HepG2 (cell line): ENCODE measurements at regions not wholly inside any gene's neighbourhood (a gene's known extent, or its start where the extent isn't known, plus 50 kb on each side); places are given as distances from the start of the nearest gene placed in this dataset.

Experiments
- AHR ChIP-seq: IDR thresholded peaks from 2 replicates; pipeline ENCODE4 v1.6.1; 2018; ENCODE audit warnings: missing genetic modification reagents, missing compliant biosample characterization
- ARID5B ChIP-seq: IDR thresholded peaks from 2 replicates; pipeline ENCODE4 v1.4.0; 2020; ENCODE audit warnings: mild to moderate bottlenecking, missing genetic modification reagents
- EZH2 ChIP-seq: conservative IDR thresholded peaks from 2 replicates; pipeline ENCODE4 v1.6.1; 2012; ENCODE audit warnings: mild to moderate bottlenecking, low read depth, low read length, moderate library complexity
- LCORL ChIP-seq, 2 experiments: fragments of 450-650 bp in 1 of 2; sonication (generic) in 1 of 2; formaldehyde crosslinking in 1 of 2; IDR thresholded peaks; 2 replicates each; pipeline versions ENCODE4 v1.5.0 to v1.6.1; 2017 to 2020; ENCODE audit warnings: antibody characterized with exemption in 1 of 2, missing genetic modification reagents in 1 of 2
- PRDM4 ChIP-seq: sonication (generic); formaldehyde crosslinking; IDR thresholded peaks from 2 replicates; pipeline ENCODE4 v1.9.0; 2021; ENCODE audit warnings: missing genetic modification reagents, borderline replicate concordance
- RERE ChIP-seq: IDR thresholded peaks from 2 replicates; pipeline ENCODE4 v1.6.1; 2016; ENCODE audit warnings: low read depth, missing genetic modification reagents, missing compliant biosample characterization
- SAFB2 ChIP-seq: sonication (generic); formaldehyde crosslinking; IDR thresholded peaks from 2 replicates; pipeline ENCODE4 v1.5.1; 2020; ENCODE audit warnings: missing genetic modification reagents, low read depth, mild to moderate bottlenecking, borderline replicate concordance
- STAT6 ChIP-seq: sonication (generic); formaldehyde crosslinking; IDR thresholded peaks from 2 replicates; pipeline ENCODE4 v1.4.0; 2020; ENCODE audit warnings: missing genetic modification reagents, mild to moderate bottlenecking, borderline replicate concordance
- SUZ12 ChIP-seq: fragments of 150-350 bp; IDR thresholded peaks from 2 replicates; pipeline ENCODE4 v1.6.1; 2014; ENCODE audit warnings: low read depth, low read length
- ZNF225 ChIP-seq: sonication (generic); formaldehyde crosslinking; IDR thresholded peaks from 2 replicates; pipeline ENCODE4 v1.4.0; 2020; ENCODE audit warnings: mild to moderate bottlenecking, missing genetic modification reagents
- ZNF264 ChIP-seq: sonication (generic); formaldehyde crosslinking; IDR thresholded peaks from 2 replicates; pipeline ENCODE4 v1.4.0; 2020; ENCODE audit warnings: missing genetic modification reagents
- ZNF274 ChIP-seq: sonication (generic); formaldehyde crosslinking; IDR thresholded peaks from 2 replicates; pipeline ENCODE4 v1.5.1; 2020; ENCODE audit warnings: mild to moderate bottlenecking, missing genetic modification reagents

- TF ChIP-seq EZH2 (no peak), AHR (no peak), ZNF274 (CRISPR knock-in tag) (no peak), ZNF225 (CRISPR knock-in tag) (no peak), PRDM4 (CRISPR knock-in tag) (no peak), STAT6 (CRISPR knock-in tag) (no peak), SAFB2 (CRISPR knock-in tag) (no peak), LCORL (IDR thresholded peaks at IDR 0.05) (no peak), LCORL (CRISPR knock-in tag; IDR thresholded peaks at IDR 0.05) (peak; percentile 16; the same call in 1 of the 2 replicates), RERE (CRISPR knock-in tag) (no peak), ARID5B (CRISPR knock-in tag) (no peak), ZNF264 (CRISPR knock-in tag) (no peak), SUZ12 (no peak)
These were observed 562.7 kb upstream of the ID2 start (continued) for GRCh38 chr2:8118940-8119781.
